ENCODE measurements at regions not wholly inside any gene's neighbourhood (a gene's known extent, or its start where the extent isn't known, plus 50 kb on each side); places are given as distances from the start of the nearest gene placed in this dataset.

DNA sequence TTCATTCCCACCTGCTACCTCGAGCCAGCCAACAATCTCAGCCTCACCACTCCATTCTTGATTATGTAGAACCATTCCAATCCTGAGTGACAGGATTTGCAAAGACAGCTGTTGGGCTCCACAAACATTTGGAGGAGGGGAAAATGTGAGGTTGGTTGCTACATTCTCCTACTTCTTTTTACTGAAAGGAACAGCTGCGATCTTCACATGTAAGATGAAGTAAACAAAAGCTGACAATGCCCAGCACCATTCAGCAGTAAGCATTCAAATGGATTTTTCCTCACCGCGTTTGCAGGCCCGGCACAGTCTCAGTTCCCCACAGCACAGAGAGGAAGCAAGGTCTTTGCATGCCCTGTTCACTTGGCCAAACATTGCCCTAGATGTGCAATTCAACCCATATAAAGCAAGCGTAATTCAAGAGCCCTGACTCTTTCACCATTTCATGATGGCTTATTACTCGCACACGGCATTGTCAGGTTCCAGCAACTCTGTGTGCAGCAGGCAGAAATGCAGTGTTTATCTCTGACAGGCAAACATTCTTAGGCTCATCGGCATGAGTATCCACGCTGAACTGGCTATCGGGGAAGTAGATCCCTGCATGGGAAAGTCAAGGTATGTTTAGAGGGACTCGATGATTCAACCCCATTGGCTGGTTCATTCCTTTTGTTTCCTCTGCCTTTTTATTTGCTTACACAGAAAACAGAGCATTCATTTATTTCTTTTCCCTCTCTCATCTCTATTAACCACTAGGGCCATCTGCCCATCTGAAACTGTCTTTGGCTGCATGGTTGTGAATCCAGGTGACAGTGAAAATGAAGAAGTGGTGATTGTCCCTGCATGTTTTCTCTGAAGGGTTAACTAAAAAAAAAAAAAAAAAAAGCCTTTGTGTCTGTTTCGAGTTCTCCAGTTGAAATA is 236.1 kb upstream of the PLEKHG7 start:
- DNase-seq (ENCODE audit: low read depth in 2 of 2), result no peak

- DNase-seq (ENCODE audit: low read depth in 2 of 2), result no peak
Observed at GRCh38 chr12:92465786-92466295, 236.9 kb upstream of the PLEKHG7 start.

- DNase-seq (ENCODE audit: low read depth in 2 of 2), result no peak
Observed at GRCh38 chr12:92464911-92465310, 237.9 kb upstream of the PLEKHG7 start.

DNA sequence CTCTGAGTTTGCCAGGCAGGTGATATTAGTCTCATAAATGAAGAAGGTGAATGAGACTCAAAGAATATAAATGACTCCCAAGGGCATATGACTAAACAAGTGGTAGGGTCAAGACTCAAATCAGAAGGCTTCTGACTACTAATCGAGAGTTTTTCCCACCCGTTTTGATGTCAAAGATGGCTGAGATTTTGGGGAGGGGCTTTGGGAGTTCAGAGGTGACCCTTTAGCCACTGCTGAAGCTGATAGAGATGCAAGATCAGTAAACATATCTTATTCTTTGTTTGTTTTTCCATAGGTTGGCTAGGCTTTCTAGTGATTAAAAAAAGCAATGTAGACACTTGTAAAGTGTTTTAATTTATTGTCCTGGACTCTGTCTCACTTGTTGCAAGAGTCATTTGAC is 239.6 kb upstream of the PLEKHG7 start:
- DNase-seq (ENCODE audit: low read depth in 2 of 2), result no peak

DNA sequence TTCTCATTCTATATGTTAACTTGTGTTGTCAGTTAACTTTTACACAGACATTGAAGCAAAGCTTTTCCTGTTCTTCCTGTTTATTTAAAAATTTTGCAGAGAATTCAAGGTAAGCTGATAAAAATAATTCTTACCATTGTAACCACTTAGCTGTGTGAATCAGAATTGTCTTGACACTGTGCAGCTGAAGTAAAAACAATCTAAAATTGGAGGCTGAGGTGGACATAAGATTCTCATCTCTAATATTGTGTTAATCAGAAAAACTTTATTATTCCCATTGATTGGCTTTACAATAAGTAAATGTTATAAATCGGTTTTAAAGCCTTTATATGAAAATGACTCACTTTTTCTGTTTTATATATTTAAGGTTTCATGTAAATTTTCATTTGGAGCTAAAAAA is 240.3 kb upstream of the PLEKHG7 start:
- no peak for DNase-seq (ENCODE audit: low read depth in 2 of 2)

- DNase-seq (ENCODE audit: low read depth in 2 of 2), result peak in 1 of 2 donors; percentile 11
Observed at GRCh38 chr12:92462049-92462448, 240.7 kb upstream of the PLEKHG7 start.

DNA sequence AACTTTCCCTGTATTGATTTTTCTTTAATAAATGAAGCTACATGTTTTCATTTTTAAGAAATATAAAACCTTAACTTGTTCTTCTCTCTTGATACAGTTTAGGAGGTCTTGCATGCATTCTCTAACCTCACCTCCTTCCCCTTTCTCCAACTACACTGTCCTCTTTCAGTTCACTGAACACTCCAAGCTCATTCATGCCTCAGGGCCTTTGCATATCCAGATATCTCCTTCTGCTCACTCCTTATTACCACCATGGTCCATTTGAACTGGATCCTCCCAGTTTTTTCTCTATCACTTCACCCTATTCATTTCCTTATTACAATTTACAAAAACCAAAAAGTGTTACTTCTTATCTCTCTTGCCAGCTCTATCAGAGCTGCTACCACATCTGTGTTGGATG is 242.9 kb upstream of the PLEKHG7 start:
- DNase-seq (ENCODE audit: low read depth in 2 of 2), result no peak

- DNase-seq (ENCODE audit: low read depth in 2 of 2), result no peak
Observed at GRCh38 chr12:92458996-92459395, 243.8 kb upstream of the PLEKHG7 start.

DNA sequence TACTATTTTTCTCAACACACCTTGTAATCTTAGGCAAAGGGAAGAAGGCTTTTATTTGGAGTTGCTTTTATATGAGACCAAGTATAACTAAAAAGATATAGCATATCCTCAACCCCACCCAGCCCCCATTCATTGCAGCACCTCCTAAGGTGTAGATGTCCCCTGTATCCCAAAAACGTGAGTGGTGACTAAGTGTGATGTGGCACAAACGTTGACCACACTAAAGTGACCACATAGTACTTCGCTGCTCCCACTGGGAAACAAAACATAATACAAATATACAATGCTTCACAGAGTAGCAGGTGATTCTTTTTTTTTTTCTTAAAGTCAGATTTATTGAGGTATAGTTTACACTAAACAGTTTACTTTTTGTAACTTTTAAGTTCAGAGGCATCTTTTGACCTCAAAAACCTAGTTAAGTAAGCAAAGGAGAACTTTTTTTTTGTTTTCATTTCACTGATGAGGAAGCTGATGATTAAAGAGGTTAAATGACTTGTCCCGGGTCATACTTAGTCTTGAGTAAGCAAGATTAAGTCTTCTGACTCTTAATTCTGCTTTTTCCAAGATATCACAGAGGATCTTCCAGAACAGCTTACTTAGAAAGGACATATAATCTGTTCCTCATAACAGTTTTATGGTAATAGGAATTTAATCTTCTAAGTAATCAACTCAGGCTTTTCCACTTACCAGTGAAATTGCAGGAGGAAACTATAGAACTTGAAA is 245.2 kb upstream of the PLEKHG7 start:
- no peak for DNase-seq (ENCODE audit: low read depth in 2 of 2)

- DNase-seq (ENCODE audit: low read depth in 2 of 2), result no peak
Observed at GRCh38 chr12:92452763-92453162, 250.0 kb upstream of the PLEKHG7 start.

DNA sequence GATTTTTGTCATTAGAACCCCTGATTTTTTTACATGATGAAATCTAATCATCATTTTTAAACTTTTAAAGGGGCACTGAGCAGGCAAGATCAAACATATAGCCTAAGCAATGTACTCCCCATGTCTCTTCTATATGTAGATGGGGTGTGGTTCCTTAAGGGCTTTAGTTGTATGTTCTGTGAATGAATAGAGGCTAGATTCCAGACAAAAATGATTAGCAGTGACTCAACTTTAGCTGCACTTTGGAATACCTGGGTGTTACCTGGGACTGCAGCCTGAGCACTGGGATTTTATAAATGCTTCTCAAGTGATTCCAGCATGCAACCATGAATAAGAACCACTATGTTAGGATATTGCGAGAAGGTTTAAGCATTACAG is 256.7 kb upstream of the PLEKHG7 start:
- DNase-seq (ENCODE audit: low read depth in 2 of 2), result no peak

DNA sequence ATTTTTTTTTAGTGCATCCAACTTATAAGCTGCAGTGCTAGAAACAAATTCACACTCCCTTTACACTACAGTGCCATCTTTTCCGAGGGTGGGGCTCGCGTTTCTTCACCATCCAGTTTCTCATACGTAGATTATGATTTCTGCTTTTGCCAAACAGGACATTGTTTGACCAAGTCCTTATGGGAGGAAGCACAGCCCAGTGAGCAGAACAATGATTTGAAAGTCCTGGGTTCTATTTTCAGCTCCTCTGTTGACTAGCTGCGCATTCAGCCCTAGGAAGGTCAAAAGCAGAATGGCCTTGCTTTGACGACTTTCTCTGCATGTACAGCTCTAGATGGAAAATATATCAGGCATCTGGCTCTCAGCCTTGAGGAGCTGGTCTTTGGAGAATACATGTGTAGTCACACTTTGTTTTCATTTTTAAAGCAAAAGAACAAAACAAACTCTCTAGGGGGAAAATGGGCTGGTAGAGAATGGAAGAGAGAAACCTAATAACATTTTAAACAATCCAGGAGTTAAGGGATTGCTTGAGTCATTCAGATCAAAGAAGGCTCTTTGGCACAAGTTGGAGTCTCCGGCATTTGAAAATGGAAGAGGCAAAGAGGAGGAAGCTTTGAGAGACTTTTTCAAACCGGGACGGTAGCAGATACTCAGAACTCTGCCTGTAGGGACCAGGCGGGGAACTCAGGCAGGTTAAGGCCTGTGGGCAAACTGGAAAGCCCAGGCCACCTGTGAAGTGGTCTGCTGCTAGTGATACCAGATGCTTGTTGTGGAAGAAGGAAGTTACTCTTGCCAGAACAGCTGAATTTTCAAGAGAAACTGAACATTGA is 257.3 kb upstream of the PLEKHG7 start:
- DNase-seq (ENCODE audit: low read depth in 2 of 2), result no peak

DNA sequence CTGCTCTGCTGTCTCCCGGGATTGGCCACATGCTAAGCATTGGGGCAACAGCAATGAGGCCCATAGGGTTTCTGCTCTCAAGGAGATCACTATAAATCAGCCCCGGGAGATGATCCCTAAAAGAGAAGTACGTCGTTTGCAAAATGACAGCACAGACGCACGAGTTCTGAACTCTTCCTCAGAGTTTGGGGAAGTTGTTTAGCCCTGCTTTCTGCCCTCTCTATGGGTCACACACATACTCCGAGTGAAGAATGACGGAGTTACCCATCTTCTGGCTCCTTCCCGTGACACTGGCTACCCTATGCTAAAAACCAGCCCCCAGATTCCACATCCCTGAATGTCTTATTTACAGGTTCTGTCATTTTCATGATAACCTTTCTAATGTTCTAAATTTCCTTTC is 258.0 kb upstream of the PLEKHG7 start:
- no peak for DNase-seq (ENCODE audit: low read depth in 2 of 2)

- no peak for DNase-seq (ENCODE audit: low read depth in 2 of 2)
Observed at GRCh38 chr12:92442782-92443181, 260.0 kb upstream of the PLEKHG7 start.

- no peak for DNase-seq (ENCODE audit: low read depth in 2 of 2)
Observed at GRCh38 chr12:92440072-92440471, 262.7 kb upstream of the PLEKHG7 start.

GRCh38 chr12:92439420-92439805 is 263.4 kb upstream of the PLEKHG7 start:
- no peak for DNase-seq (ENCODE audit: low read depth in 2 of 2)

- no peak for DNase-seq (ENCODE audit: low read depth in 2 of 2)
Observed at GRCh38 chr12:92438641-92439419, 264.0 kb upstream of the PLEKHG7 start.

DNA sequence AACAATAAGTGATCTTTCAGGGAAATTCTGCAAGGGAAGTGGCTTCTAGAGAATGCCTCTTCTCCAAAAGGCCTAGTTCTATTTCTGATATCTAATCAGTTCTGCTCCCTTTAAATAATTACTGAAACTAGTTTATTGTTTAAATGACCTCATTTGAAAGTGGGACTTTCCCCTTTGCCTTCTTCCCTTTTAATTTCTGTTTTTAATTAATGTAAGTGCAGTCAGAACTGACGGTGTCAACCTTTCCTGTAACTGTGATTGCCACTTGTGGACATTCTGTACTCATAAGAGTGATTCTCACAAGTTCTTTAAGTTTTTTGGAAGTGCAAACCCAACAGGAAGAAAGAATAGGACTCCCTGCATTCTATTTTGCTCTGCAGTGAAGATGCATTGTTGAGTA is 265.3 kb upstream of the PLEKHG7 start:
- no peak for DNase-seq (ENCODE audit: low read depth in 2 of 2)

- DNase-seq (ENCODE audit: low read depth in 2 of 2), result no peak
Observed at GRCh38 chr12:92436856-92437255, 265.9 kb upstream of the PLEKHG7 start.

GRCh38 chr12:92434607-92435025 is 268.2 kb upstream of the PLEKHG7 start:
- DNase-seq (ENCODE audit: low read depth in 2 of 2), result no peak

- DNase-seq (ENCODE audit: low read depth in 2 of 2), result no peak
Observed at GRCh38 chr12:92432724-92433441, 269.9 kb upstream of the PLEKHG7 start.

All from stimulated activated CD8-positive, alpha-beta memory T cell treated with anti-CD3 and anti-CD28 coated beads, Interleukin-7, amount 100 ng/mL, for 4 hours (primary cell).